ENCODE measurements at regions not wholly inside any gene's neighbourhood (a gene's known extent, or its start where the extent isn't known, plus 50 kb on each side); places are given as distances from the start of the nearest gene placed in this dataset.
A peak's percentile ranks its signal among the peaks of the same experiment; 100 is the strongest.

DNA sequence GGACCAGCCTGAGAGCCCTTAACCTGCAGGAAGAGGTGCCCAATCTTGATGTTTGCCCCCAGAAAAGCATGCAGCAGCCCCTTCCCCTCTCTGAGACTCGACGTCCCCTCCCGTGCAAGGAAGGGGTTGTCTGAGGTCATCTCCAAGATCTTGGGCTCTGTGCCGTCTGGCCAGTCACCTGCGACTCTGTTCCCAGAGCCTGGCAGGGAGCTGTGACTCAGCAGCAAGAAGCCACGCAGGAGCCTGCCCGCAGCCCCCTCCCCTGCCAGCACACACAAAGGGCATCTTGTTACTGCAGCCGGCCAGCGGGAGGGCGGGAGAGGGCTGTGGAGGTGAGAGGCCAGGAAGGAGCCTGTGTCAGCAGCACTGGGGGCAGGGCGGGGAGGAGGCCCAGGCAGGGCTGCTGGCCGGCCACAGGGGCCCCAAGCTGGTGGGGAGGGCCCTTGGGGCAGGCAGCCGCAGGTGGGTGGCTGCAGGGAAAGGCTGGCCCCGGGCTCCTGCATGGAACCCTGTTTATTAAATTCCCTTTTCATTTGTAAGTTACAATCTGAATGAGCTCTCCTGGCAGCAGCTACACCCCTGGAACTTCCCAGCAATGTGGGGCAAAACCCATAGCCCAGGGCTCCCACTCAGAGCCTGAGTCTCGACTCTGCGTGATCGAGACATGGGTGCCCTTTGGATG lies 103.7 kb upstream of the ZMIZ1 start:
- no peaks in the 10 kb centered on the region for H4K20me1 ChIP-seq (ENCODE audit: control insufficient read depth, extremely low read depth, insufficient read depth, low read length)
- H3K79me2 ChIP-seq (ENCODE audit: control insufficient read depth, insufficient read depth, low read length), result no peaks in the 10 kb centered on the region
- H2AFZ ChIP-seq (ENCODE audit: low read length), result no peak overlapping the region
- no peaks in the 10 kb centered on the region for H3K9me3 ChIP-seq (ENCODE audit: control insufficient read depth, insufficient read depth, low read depth, low read length)
- no peaks in the 10 kb centered on the region for H3K27me3 ChIP-seq (ENCODE audit: control insufficient read depth, insufficient read depth, low read length)
- DNase-seq (ENCODE audit: low read depth in 2 of 2), result peak; percentile 57 to 76
- H3K9ac ChIP-seq (ENCODE audit: insufficient read depth, low read length), result no peak overlapping the region
- H3K27ac ChIP-seq (ENCODE audit: insufficient read depth, low read length), result no peak overlapping the region
- no peak overlapping the region for H3K4me3 ChIP-seq (replicated peaks in 1 of 4; ENCODE audit: control extremely low read depth in 1 of 4, insufficient read depth in 1 of 4, low read depth in 3 of 4, low read length in 4 of 4)
- no peaks in the 10 kb centered on the region for H3K36me3 ChIP-seq (ENCODE audit: control insufficient read depth, insufficient read depth, low read length)
- peaks cover 8% of the 10 kb centered on the region for H3K4me1 ChIP-seq (ENCODE audit: control insufficient read depth, extremely low read depth, insufficient read depth, low read length)
- TF ChIP-seq EZH2 (IDR thresholded peaks at IDR 0.05; ENCODE audit: low read length, missing control alignments) (no peak), CTCF (conservative IDR thresholded peaks at IDR 0.05 in 1 of 2, IDR thresholded peaks at IDR 0.05 in 1 of 2; ENCODE audit: low read depth in 1 of 2, low read length in 2 of 2) (no peak)
- H3K4me2 ChIP-seq (ENCODE audit: extremely low read depth, insufficient read depth, low read length), result no peak overlapping the region

DNA sequence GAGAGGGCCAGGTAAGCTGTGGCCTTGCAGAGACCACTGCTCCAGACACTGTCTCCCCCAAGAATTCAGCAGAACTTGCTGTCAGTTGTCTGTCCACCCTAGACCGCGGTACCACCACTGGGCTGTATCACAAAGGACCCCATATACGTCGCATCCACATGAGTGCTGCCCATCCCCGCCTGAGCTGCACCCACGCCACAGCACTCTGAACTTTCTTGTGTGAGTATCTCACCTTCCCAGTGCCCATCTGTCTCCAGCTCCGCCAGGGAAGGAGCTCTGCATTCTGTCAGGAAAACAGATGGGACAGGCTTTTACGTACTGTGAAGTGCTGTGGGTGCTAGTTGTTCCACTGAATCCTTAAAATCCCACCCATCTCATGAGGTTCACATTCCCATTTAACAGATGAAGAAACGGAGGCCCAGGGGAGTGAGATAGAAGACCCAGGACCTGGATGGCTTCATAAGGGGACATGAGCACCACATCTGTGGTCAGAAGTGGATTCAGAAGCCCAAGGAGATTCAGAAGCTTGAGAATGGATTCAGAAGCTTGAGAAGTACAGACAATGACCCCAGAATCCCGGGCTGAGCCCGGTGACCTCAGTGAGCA lies 102.5 kb upstream of the ZMIZ1 start:
- Histone ChIP-seq H3K9me3 (ENCODE audit: control insufficient read depth, insufficient read depth, low read depth, low read length) (no peaks in the 10 kb centered on the region), H3K4me3 (replicated peaks in 1 of 4; ENCODE audit: control extremely low read depth in 1 of 4, insufficient read depth in 1 of 4, low read depth in 3 of 4, low read length in 4 of 4) (no peak overlapping the region), H3K27ac (ENCODE audit: insufficient read depth, low read length) (no peak overlapping the region), H3K36me3 (ENCODE audit: control insufficient read depth, insufficient read depth, low read length) (no peaks in the 10 kb centered on the region), H3K4me1 (ENCODE audit: control insufficient read depth, extremely low read depth, insufficient read depth, low read length) (no peaks in the 10 kb centered on the region), H2AFZ (ENCODE audit: low read length) (no peak overlapping the region), H3K27me3 (ENCODE audit: control insufficient read depth, insufficient read depth, low read length) (no peaks in the 10 kb centered on the region), H3K79me2 (ENCODE audit: control insufficient read depth, insufficient read depth, low read length) (no peaks in the 10 kb centered on the region), H4K20me1 (ENCODE audit: control insufficient read depth, extremely low read depth, insufficient read depth, low read length) (no peaks in the 10 kb centered on the region), H3K4me2 (ENCODE audit: extremely low read depth, insufficient read depth, low read length) (no peak overlapping the region), H3K9ac (ENCODE audit: insufficient read depth, low read length) (no peak overlapping the region)
- no peak for DNase-seq (ENCODE audit: low read depth in 2 of 2)
- TF ChIP-seq CTCF (conservative IDR thresholded peaks at IDR 0.05 in 1 of 2, IDR thresholded peaks at IDR 0.05 in 1 of 2; ENCODE audit: low read depth in 1 of 2, low read length in 2 of 2) (no peak), EZH2 (IDR thresholded peaks at IDR 0.05; ENCODE audit: low read length, missing control alignments) (no peak)

DNA sequence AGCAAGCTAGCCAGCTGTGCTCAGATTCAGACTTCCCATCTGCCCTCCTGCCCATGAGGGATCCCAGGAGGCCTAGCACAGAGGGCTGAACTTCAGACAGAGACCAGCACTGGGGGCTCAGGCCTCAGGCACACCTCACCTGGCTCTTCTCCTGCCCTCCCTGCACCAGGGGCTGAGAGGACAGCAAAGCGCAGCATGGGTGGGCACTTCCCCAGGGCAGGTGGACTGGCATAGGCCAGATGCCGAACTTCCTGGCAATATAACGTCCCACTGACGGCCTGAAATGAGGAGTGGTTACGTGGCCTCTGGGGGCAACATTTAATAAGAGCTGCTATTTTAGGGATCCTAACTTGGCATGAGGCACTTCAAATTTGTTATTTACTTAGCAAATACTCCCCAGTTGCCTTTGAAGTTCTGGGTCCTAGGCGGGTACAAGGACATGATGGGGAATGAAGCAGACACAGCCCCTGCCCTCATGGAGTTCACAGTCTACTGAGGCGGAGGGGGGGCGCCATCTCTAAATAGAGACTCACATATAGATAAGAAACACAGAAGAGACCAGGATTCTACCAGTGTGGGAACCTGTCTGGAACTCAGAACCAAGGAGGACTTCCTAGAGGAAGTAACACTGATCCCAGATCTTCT lies 101.8 kb upstream of the ZMIZ1 start:
- peaks cover 5% of the 10 kb centered on the region for H3K4me1 ChIP-seq (ENCODE audit: control insufficient read depth, extremely low read depth, insufficient read depth, low read length)

More for the DNA sequence above, 101.8 kb upstream of the ZMIZ1 start:
- Histone ChIP-seq H3K36me3 (ENCODE audit: control insufficient read depth, insufficient read depth, low read length) (no peaks in the 10 kb centered on the region), H3K27me3 (ENCODE audit: control insufficient read depth, insufficient read depth, low read length) (no peaks in the 10 kb centered on the region), H3K4me3 (replicated peaks in 1 of 4; ENCODE audit: control extremely low read depth in 1 of 4, insufficient read depth in 1 of 4, low read depth in 3 of 4, low read length in 4 of 4) (no peak overlapping the region), H4K20me1 (ENCODE audit: control insufficient read depth, extremely low read depth, insufficient read depth, low read length) (no peaks in the 10 kb centered on the region), H3K4me2 (ENCODE audit: extremely low read depth, insufficient read depth, low read length) (no peak overlapping the region), H3K79me2 (ENCODE audit: control insufficient read depth, insufficient read depth, low read length) (no peaks in the 10 kb centered on the region), H3K27ac (ENCODE audit: insufficient read depth, low read length) (no peak overlapping the region), H2AFZ (ENCODE audit: low read length) (no peak overlapping the region), H3K9me3 (ENCODE audit: control insufficient read depth, insufficient read depth, low read depth, low read length) (no peaks in the 10 kb centered on the region), H3K9ac (ENCODE audit: insufficient read depth, low read length) (no peak overlapping the region)
- no peak for TF ChIP-seq CTCF (conservative IDR thresholded peaks at IDR 0.05 in 1 of 2, IDR thresholded peaks at IDR 0.05 in 1 of 2; ENCODE audit: low read depth in 1 of 2, low read length in 2 of 2)
- no peak for TF ChIP-seq EZH2 (IDR thresholded peaks at IDR 0.05; ENCODE audit: low read length, missing control alignments)
- DNase-seq (ENCODE audit: low read depth in 2 of 2), result no peak
